Brain microvascular endothelial cell (primary cell): ENCODE measurements at regions not wholly inside any gene's neighbourhood (a gene's known extent, or its start where the extent isn't known, plus 50 kb on each side); places are given as distances from the start of the nearest gene placed in this dataset.
"Not testable (repeated sequence)": the region's sequence is repeated elsewhere in the genome, so short reads cannot be mapped to it uniquely, and the experiment has no call there.

ENCODE experiments used
- DNase-seq: peaks from one replicate; pipeline ENCODE4 v3.0.0-alpha.2; 2020
- H3K27ac ChIP-seq: fragments of 250-450 bp; sonication (Bioruptor Pico); 2 replicates; pipeline ENCODE4 v1.5.1; 2020; ENCODE audit warnings: mild to moderate bottlenecking, moderate library complexity
- H3K27me3 ChIP-seq: fragments of 250-450 bp; sonication (Bioruptor Pico); replicated peaks from 2 replicates; pipeline ENCODE4 v1.5.1; 2020; ENCODE audit warnings: mild to moderate bottlenecking
- H3K36me3 ChIP-seq: fragments of 250-450 bp; sonication (Bioruptor Pico); replicated peaks from 2 replicates; pipeline ENCODE4 v1.5.1; 2020; ENCODE audit warnings: mild to moderate bottlenecking
- H3K4me3 ChIP-seq: 2 replicates; pipeline ENCODE4 v1.5.1; 2011; ENCODE audit warnings: low read depth, mild to moderate bottlenecking, control low read depth, low read length, moderate library complexity
- CTCF ChIP-seq: IDR thresholded peaks from 2 replicates; pipeline ENCODE4 v1.5.1; 2011; ENCODE audit warnings: low read depth, mild to moderate bottlenecking, moderate library complexity, low read length, control low read depth, inconsistent platforms; ENCODE audit errors: missing control alignments
- in situ Hi-C: cut with HindIII; loops from 2 replicates; pipeline ENCODE4 v1.10.0; 2017; ENCODE audit warnings: low sequenced_read_pairs, low pct_ligation_motif_present

GRCh38 chr3:59366218-59366617 lies 316.4 kb upstream of the CFAP20DC start:
- TF ChIP-seq CTCF: no peak
- DNase-seq: no peak
- Histone ChIP-seq H3K4me3 (no peak overlapping the region), H3K36me3 (no peaks in the 10 kb centered on the region), H3K27ac (no peak overlapping the region), H3K27me3 (no peaks in the 10 kb centered on the region)
- in situ Hi-C loops: no loop called here

GRCh38 chr3:59364496-59364895 lies 314.7 kb upstream of the CFAP20DC start:
- Histone ChIP-seq H3K36me3 (no peaks in the 10 kb centered on the region), H3K27me3 (no peaks in the 10 kb centered on the region), H3K27ac (no peak overlapping the region), H3K4me3 (no peak overlapping the region)
- no peak for DNase-seq
- in situ Hi-C loops: no loop called here
- TF ChIP-seq CTCF: no peak

GRCh38 chr3:59360312-59360711 lies 310.5 kb upstream of the CFAP20DC start:
- DNase-seq, H3K27me3 ChIP-seq, in situ Hi-C loops, H3K4me3 ChIP-seq, H3K27ac ChIP-seq, H3K36me3 ChIP-seq: not testable (repeated sequence)

GRCh38 chr3:59341459-59341858 lies 291.6 kb upstream of the CFAP20DC start:
- Histone ChIP-seq H3K27ac (no peak overlapping the region), H3K36me3 (no peaks in the 10 kb centered on the region), H3K4me3 (no peak overlapping the region), H3K27me3 (no peaks in the 10 kb centered on the region)
- DNase-seq: no peak
- in situ Hi-C loops: no loop called here
- no peak for TF ChIP-seq CTCF

GRCh38 chr3:59339818-59340217 lies 290.0 kb upstream of the CFAP20DC start:
- in situ Hi-C loops: no loop called here
- Histone ChIP-seq H3K27me3 (no peaks in the 10 kb centered on the region), H3K4me3 (no peak overlapping the region), H3K27ac (no peak overlapping the region), H3K36me3 (no peaks in the 10 kb centered on the region)
- no peak for TF ChIP-seq CTCF
- no peak for DNase-seq

GRCh38 chr3:59338934-59339333 lies 289.1 kb upstream of the CFAP20DC start:
- H3K27me3 ChIP-seq: no peaks in the 10 kb centered on the region
- no peaks in the 10 kb centered on the region for H3K36me3 ChIP-seq
- no peak overlapping the region for H3K4me3 ChIP-seq
- no peak for TF ChIP-seq CTCF
- H3K27ac ChIP-seq: no peak overlapping the region
- in situ Hi-C loops: no loop called here
- no peak for DNase-seq
